K562 (cell line): ENCODE measurements at regions not wholly inside any gene's neighbourhood (a gene's known extent, or its start where the extent isn't known, plus 50 kb on each side); places are given as distances from the start of the nearest gene placed in this dataset.

ENCODE experiments used
- C11orf30 ChIP-seq: fragments of 450-650 bp; IDR thresholded peaks from 2 replicates; pipeline ENCODE4 v1.6.1; 2016; ENCODE audit warnings: low read depth, mild to moderate bottlenecking
- CBFA2T3 ChIP-seq: fragments of 450-650 bp; IDR thresholded peaks from 2 replicates; pipeline ENCODE4 v1.6.1; 2017
- CTCF ChIP-seq, 3 experiments: IDR thresholded peaks in 2 of 3; conservative IDR thresholded peaks in 1 of 3; 2 replicates each; pipeline ENCODE4 v1.5.1; 2011 to 2012; ENCODE audit warnings: low read length in 3 of 3, mild to moderate bottlenecking in 3 of 3, control low read depth in 2 of 3, improper control_type of control experiment in 1 of 3, inconsistent platforms in 1 of 3, low read depth in 1 of 3, mixed read lengths in 1 of 3, moderate library complexity in 1 of 3; ENCODE audit not compliant: insufficient read depth in 2 of 3
- GMEB1 ChIP-seq: fragments of 250-450 bp; sonication (Bioruptor Pico); IDR thresholded peaks from 2 replicates; pipeline ENCODE4 v1.4.0; 2020; ENCODE audit warnings: mild to moderate bottlenecking
- HDAC3 ChIP-seq: fragments of 450-650 bp; IDR thresholded peaks from 2 replicates; pipeline ENCODE4 v1.6.1; 2018; ENCODE audit warnings: borderline replicate concordance, mild to moderate bottlenecking, moderate library complexity; ENCODE audit not compliant: partially characterized antibody
- KDM5B ChIP-seq: fragments of 200-600 bp; sonication (generic); IDR thresholded peaks from 2 replicates; pipeline ENCODE4 v1.6.1; 2012; ENCODE audit warnings: low read depth, mild to moderate bottlenecking, moderate library complexity, low read length, control low read depth, inconsistent platforms; ENCODE audit not compliant: insufficient replicate concordance
- MBD1 ChIP-seq: fragments of 250-450 bp; sonication (Bioruptor Pico); IDR thresholded peaks from 2 replicates; pipeline ENCODE4 v1.8.0; 2022; ENCODE audit warnings: inconsistent platforms
- MBD2 ChIP-seq: sonication (generic); IDR thresholded peaks from 2 replicates; pipeline ENCODE4 v1.6.1; 2016; ENCODE audit warnings: low read depth, borderline replicate concordance
- MYBL2 ChIP-seq, 2 experiments: fragments of 450-650 bp in 1 of 2; sonication (generic) in 1 of 2; formaldehyde crosslinking in 1 of 2; IDR thresholded peaks; 2 replicates each; pipeline versions ENCODE4 v1.6.1 to v1.8.1; 2017 to 2022; ENCODE audit warnings: borderline replicate concordance in 1 of 2, inconsistent platforms in 1 of 2, low read depth in 1 of 2, mild to moderate bottlenecking in 1 of 2, missing genetic modification reagents in 1 of 2, moderate library complexity in 1 of 2
- NR1H2 ChIP-seq: sonication (generic); formaldehyde crosslinking; IDR thresholded peaks from 2 replicates; pipeline ENCODE4 v1.4.0; 2020; ENCODE audit warnings: mild to moderate bottlenecking, missing genetic modification reagents
- RNF2 ChIP-seq: sonication (generic); IDR thresholded peaks from 2 replicates; pipeline ENCODE4 v1.6.1; 2016
- SNAPC5 ChIP-seq: fragments of 250-450 bp; sonication (Bioruptor Pico); IDR thresholded peaks from 2 replicates; pipeline ENCODE4 v1.8.0; 2021; ENCODE audit warnings: moderate library complexity, mild to moderate bottlenecking, inconsistent platforms
- THAP12 ChIP-seq: fragments of 250-450 bp; sonication (Bioruptor Pico); IDR thresholded peaks from 2 replicates; pipeline ENCODE4 v1.9.0; 2021; ENCODE audit warnings: mild to moderate bottlenecking, inconsistent platforms
- ZNF146 ChIP-seq: IDR thresholded peaks from one replicate; pipeline ENCODE4 v1.6.1; 2018; ENCODE audit warnings: missing compliant biosample characterization; ENCODE audit not compliant: unreplicated experiment
- ZNF583 ChIP-seq: fragments of 250-450 bp; sonication (Bioruptor Pico); IDR thresholded peaks from 2 replicates; pipeline ENCODE4 v1.4.0; 2020
- ZNF639 ChIP-seq, 2 experiments: fragments of 200-800 bp in 1 of 2; sonication (Bioruptor generic) in 1 of 2; sonication (generic) in 1 of 2; formaldehyde crosslinking in 1 of 2; IDR thresholded peaks in 1 of 2; conservative IDR thresholded peaks in 1 of 2; 2 replicates each; pipeline versions ENCODE4 v1.5.0 to v1.6.1; 2016 to 2020; ENCODE audit warnings: missing compliant biosample characterization in 1 of 2, missing genetic modification characterization in 1 of 2, missing genetic modification reagents in 1 of 2

- 0 out of 6 replicates have a peak, but pooled peaks of 1 of the 3 experiments have one; percentile 1 for TF ChIP-seq CTCF (IDR thresholded peaks at IDR 0.05 in 2 of 3, conservative IDR thresholded peaks at IDR 0.05 in 1 of 3; ENCODE audit: insufficient read depth in 2 of 3, low read depth in 1 of 3, low read length in 3 of 3)
- no peak for TF ChIP-seq SNAPC5 (CRISPR knock-in tag)
- peak; percentile 82 for TF ChIP-seq C11orf30
- TF ChIP-seq ZNF639 (CRISPR knock-in tag; conservative IDR thresholded peaks at IDR 0.05 in 1 of 2, IDR thresholded peaks at IDR 0.05 in 1 of 2), result peak in 1 of 2 experiments; percentile 59; a peak in 2 of 4 replicates
- peak; percentile 72 for TF ChIP-seq HDAC3
- no peak for TF ChIP-seq MBD1 (CRISPR knock-in tag)
- TF ChIP-seq RNF2, result peak; percentile 81; the same call in 1 of the 2 replicates
- TF ChIP-seq THAP12 (CRISPR knock-in tag), result no peak
- no peak for TF ChIP-seq KDM5B
- TF ChIP-seq ZNF146 (CRISPR knock-in tag), result no peak
- 0 out of 2 replicates have a peak, but pooled peaks have one; percentile 26 for TF ChIP-seq MBD2
- no peak for TF ChIP-seq GMEB1 (CRISPR knock-in tag)
- TF ChIP-seq NR1H2 (CRISPR knock-in tag), result no peak
- peak; percentile 67 for TF ChIP-seq MYBL2 (IDR thresholded peaks at IDR 0.05; ENCODE audit: low read depth)
- no peak for TF ChIP-seq MYBL2 (CRISPR knock-in tag; IDR thresholded peaks at IDR 0.05; ENCODE audit: borderline replicate concordance)
- no peak for TF ChIP-seq ZNF583 (CRISPR knock-in tag)
- TF ChIP-seq CBFA2T3, result peak; percentile 95
These were observed 141.3 kb downstream of the P2RY1 start (continued) for GRCh38 chr3:152976239-152976638.
